HEK293T (cell line): ENCODE measurements at regions not wholly inside any gene's neighbourhood (a gene's known extent, or its start where the extent isn't known, plus 50 kb on each side); places are given as distances from the start of the nearest gene placed in this dataset.

Experiments
- BHLHE40 ChIP-seq: fragments of 450-650 bp; IDR thresholded peaks from 2 replicates; pipeline ENCODE4 v1.6.1; 2016; ENCODE audit warnings: mild to moderate bottlenecking, moderate library complexity, borderline replicate concordance
- NFRKB ChIP-seq: fragments of 450-650 bp; IDR thresholded peaks from 2 replicates; pipeline ENCODE4 v1.6.1; 2016; ENCODE audit warnings: mild to moderate bottlenecking, moderate library complexity

- no peak for TF ChIP-seq BHLHE40
- TF ChIP-seq NFRKB: no peak
Observed at GRCh38 chr2:120544522-120544921, 191.1 kb upstream of the GLI2 start.
